ENCODE measurements at regions not wholly inside any gene's neighbourhood (a gene's known extent, or its start where the extent isn't known, plus 50 kb on each side); places are given as distances from the start of the nearest gene placed in this dataset.

DNA sequence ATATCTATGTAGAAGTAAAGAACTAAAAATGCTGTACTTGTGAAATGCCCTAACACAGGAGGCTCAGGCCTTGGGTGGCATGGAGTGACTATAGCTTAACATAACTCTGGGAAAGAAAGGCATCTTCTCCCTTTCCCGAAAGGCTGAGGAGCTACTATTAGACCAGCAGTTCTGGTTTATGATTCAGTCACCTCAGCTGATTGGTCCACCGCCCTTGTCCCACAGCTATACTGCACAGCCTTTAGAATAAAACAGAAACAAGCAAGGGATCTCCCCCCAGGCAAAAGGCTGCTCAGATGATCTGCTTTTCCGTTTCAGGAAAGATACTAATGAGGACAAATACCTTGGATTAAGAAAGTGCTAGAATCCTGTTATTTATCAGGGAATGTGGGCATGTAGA lies 171.3 kb downstream of the SNCA start:
- no peak for DNase-seq
- no peak for TF ChIP-seq POLR2A (IDR thresholded peaks at IDR 0.05)
- TF ChIP-seq, protein P1, sequence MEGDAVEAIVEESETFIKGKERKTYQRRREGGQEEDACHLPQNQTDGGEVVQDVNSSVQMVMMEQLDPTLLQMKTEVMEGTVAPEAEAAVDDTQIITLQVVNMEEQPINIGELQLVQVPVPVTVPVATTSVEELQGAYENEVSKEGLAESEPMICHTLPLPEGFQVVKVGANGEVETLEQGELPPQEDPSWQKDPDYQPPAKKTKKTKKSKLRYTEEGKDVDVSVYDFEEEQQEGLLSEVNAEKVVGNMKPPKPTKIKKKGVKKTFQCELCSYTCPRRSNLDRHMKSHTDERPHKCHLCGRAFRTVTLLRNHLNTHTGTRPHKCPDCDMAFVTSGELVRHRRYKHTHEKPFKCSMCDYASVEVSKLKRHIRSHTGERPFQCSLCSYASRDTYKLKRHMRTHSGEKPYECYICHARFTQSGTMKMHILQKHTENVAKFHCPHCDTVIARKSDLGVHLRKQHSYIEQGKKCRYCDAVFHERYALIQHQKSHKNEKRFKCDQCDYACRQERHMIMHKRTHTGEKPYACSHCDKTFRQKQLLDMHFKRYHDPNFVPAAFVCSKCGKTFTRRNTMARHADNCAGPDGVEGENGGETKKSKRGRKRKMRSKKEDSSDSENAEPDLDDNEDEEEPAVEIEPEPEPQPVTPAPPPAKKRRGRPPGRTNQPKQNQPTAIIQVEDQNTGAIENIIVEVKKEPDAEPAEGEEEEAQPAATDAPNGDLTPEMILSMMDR (IDR thresholded peaks at IDR 0.05 in 8 of 11, conservative IDR thresholded peaks at IDR 0.05 in 3 of 11), result no peak
- no peak for TF ChIP-seq POLR2AphosphoS5 (IDR thresholded peaks at IDR 0.05)
- WGBS, 5 donors, result 83 to 87% (median 84%) methylated on average over 3 of the region's 3 CpGs
- Histone ChIP-seq H3K36me3 (no peaks in the 10 kb centered on the region), H3K4me3 (no peak overlapping the region), H3K9me3 (no peaks in the 10 kb centered on the region), H3K27ac (no peak overlapping the region), H3K27me3 (replicated peaks in 1 of 7) (no peaks in the 10 kb centered on the region), H3K4me1 (no peaks in the 10 kb centered on the region)
- intact Hi-C loops (cut with DNase I; ENCODE audit: low total_unique reads), result no loop called here

DNA sequence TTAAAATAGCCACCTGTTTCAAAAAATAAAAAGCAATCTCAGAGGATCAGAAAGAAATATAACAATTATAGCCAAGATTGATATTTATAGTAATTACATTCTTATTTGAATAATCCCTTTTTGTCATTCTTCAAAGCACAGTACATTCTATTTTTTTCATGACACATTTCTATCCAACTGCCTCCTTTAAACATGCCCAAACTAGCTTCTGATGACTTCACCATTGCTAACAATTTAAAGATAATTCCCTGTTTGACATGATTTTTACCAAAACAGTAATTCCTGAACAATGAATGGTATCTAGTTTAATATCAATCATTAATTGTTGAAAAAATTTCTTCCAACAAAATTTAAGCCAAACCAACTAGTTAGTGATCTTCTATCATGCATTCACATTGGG lies 172.4 kb downstream of the SNCA start:
- intact Hi-C loops (cut with DNase I; ENCODE audit: low total_unique reads), result no loop called here
- Histone ChIP-seq H3K4me3 (no peak overlapping the region), H3K36me3 (no peaks in the 10 kb centered on the region), H3K27me3 (replicated peaks in 1 of 7) (no peaks in the 10 kb centered on the region), H3K9me3 (no peaks in the 10 kb centered on the region), H3K27ac (no peak overlapping the region), H3K4me1 (no peaks in the 10 kb centered on the region)
- no peak for DNase-seq
- TF ChIP-seq, protein P1 (IDR thresholded peaks at IDR 0.05 in 8 of 11, conservative IDR thresholded peaks at IDR 0.05 in 3 of 11), result no peak
- TF ChIP-seq POLR2AphosphoS5 (IDR thresholded peaks at IDR 0.05) (no peak), POLR2A (IDR thresholded peaks at IDR 0.05) (no peak)

DNA sequence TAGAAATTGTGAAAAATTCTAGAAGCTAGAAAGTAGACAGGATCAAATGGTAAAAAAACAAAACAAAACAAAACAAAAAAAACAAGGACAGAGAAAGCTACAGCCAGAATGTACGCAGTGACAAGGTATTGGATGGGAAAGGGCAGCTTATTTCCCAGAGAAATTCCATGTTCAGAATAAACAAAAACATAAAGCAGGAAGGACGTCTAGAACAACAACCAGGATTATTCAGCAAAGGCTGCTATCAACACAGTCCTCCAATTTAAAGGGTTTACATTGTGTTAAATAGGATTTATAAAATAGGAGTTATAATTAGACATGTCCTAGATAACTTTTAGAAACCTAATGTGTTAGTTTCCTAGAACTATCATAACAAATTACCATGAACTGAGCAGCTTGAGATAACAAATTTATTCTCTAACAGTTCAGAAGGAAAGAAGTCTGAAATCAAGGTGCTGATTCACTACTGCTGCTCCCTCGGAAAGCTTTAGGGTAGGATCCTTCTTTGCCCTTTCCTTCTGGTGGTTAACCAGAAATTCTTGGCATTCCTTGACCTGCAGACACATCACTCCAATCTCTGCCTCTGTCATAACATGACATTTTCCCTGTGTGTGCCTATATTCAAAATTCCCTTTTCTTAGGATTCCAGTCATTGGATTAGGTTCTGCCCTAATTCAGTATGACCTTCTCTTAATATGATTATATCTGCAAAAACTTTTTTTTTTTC lies 175.6 kb downstream of the SNCA start:
- TF ChIP-seq POLR2AphosphoS5 (IDR thresholded peaks at IDR 0.05) (no peak), POLR2A (IDR thresholded peaks at IDR 0.05) (no peak)
- TF ChIP-seq, protein P1 (IDR thresholded peaks at IDR 0.05 in 8 of 11, conservative IDR thresholded peaks at IDR 0.05 in 3 of 11), result no peak
- intact Hi-C loops (cut with DNase I; ENCODE audit: low total_unique reads), result no loop called here
- Histone ChIP-seq H3K4me3 (no peak overlapping the region), H3K36me3 (no peaks in the 10 kb centered on the region), H3K4me1 (no peaks in the 10 kb centered on the region), H3K27ac (no peak overlapping the region), H3K9me3 (no peaks in the 10 kb centered on the region), H3K27me3 (replicated peaks in 1 of 7) (no peaks in the 10 kb centered on the region)
- DNase-seq, result no peak
- 62 to 94% (median 74%) methylated on average over 3 of the region's 3 CpGs for WGBS, 5 donors

DNA sequence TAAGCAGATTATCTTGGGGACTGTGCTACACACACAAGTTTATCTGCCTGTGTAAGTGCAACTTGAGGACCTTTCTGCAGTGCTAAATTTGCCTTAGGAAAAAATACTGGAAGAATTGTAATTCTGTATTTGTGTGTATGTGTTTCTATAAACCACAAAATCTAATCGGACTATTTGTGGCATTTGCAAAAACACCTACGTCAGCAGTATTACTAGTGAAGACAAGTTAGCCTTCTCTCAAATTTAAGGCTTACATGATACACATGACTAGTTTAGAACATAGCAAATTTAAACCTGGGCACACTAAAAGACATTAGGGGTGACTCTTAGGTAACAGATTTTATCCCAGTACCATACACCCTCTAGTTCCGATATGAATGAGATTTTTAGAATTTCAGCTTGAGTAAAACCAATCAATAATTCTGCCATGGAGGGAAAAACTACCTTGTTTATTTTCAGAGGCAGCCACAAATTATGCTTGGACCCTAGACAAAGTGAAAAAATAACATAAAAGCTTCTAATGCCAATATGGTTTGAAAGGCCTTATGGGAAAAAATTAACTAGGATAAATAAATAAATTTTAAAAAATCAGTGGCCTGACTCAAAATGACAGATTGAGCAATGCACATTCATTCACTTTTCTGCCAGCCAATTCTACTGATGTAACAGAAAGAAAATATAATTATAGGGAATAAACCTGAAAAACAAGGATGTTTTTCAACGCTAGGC lies 176.4 kb downstream of the SNCA start:
- 86 to 97% (median 92%) methylated on average over 4 of the region's 4 CpGs for WGBS, 5 donors
- intact Hi-C loops (cut with DNase I; ENCODE audit: low total_unique reads), result no loop called here

More for the DNA sequence above, 176.4 kb downstream of the SNCA start:
- no peaks in the 10 kb centered on the region for H3K36me3 ChIP-seq
- H3K27me3 ChIP-seq (replicated peaks in 1 of 7), result no peaks in the 10 kb centered on the region
- DNase-seq, result no peak
- no peaks in the 10 kb centered on the region for H3K9me3 ChIP-seq
- no peak overlapping the region for H3K27ac ChIP-seq
- H3K4me1 ChIP-seq, result no peaks in the 10 kb centered on the region
- no peak for TF ChIP-seq POLR2A (IDR thresholded peaks at IDR 0.05)
- TF ChIP-seq, protein P1 (IDR thresholded peaks at IDR 0.05 in 8 of 11, conservative IDR thresholded peaks at IDR 0.05 in 3 of 11), result no peak
- H3K4me3 ChIP-seq, result no peak overlapping the region
